Activated CD8-positive, alpha-beta memory T cell treated with anti-CD3 and anti-CD28 coated beads, Interleukin-2, amount 10 ng/mL, durations not matched to agents 7 days and 5 days (primary cell): ENCODE measurements at regions not wholly inside any gene's neighbourhood (a gene's known extent, or its start where the extent isn't known, plus 50 kb on each side); places are given as distances from the start of the nearest gene placed in this dataset.
A peak's percentile ranks its signal among the peaks of the same experiment; 100 is the strongest.
"Not testable (repeated sequence)": the region's sequence is repeated elsewhere in the genome, so short reads cannot be mapped to it uniquely, and the experiment has no call there.

ENCODE experiments used
- ATAC-seq: fragments of 150-1000 bp; cut with Tn5 transposase; one replicate; pipeline ENCODE4 v1.10.0; 2021; ENCODE audit warnings: moderate library complexity
- CTCF ChIA-PET: fragments of 350-600 bp; sonication (Branson Sonifier 250); formaldehyde crosslinking; loops from one replicate; lab custom pipeline; 2021; ENCODE audit warnings: antibody characterized with exemption; lab: Charles Lee
- DNase-seq: peaks from one replicate; pipeline ENCODE4 v3.0.0-alpha.2; 2020
- H3K27ac Mint-ChIP-seq: one replicate; pipeline ENCODE4 v1.8.0; 2021; ENCODE audit warnings: mild to moderate bottlenecking, mixed read lengths
- H3K27me3 Mint-ChIP-seq: one replicate; pipeline ENCODE4 v1.8.0; 2021; ENCODE audit warnings: mixed read lengths
- H3K36me3 Mint-ChIP-seq: one replicate; pipeline ENCODE4 v1.8.0; 2021; ENCODE audit warnings: mild to moderate bottlenecking, mixed read lengths
- H3K4me1 Mint-ChIP-seq: one replicate; pipeline ENCODE4 v1.8.0; 2021; ENCODE audit warnings: mixed read lengths
- H3K4me3 Mint-ChIP-seq: one replicate; pipeline ENCODE4 v1.8.0; 2021; ENCODE audit warnings: mild to moderate bottlenecking, moderate library complexity, mixed read lengths
- H3K9me3 Mint-ChIP-seq: one replicate; pipeline ENCODE4 v1.8.0; 2022; ENCODE audit warnings: low read depth, mixed read lengths

GRCh38 chr2:87658357-87658756 lies 89.5 kb upstream of the PLGLB2 start:
- CTCF ChIA-PET, H3K4me3 Mint-ChIP-seq, H3K4me1 Mint-ChIP-seq, H3K27ac Mint-ChIP-seq, DNase-seq, H3K9me3 Mint-ChIP-seq, H3K36me3 Mint-ChIP-seq, H3K27me3 Mint-ChIP-seq: not testable (repeated sequence)
- peak; percentile 49 for ATAC-seq

GRCh38 chr2:87658976-87659375 lies 88.9 kb upstream of the PLGLB2 start:
- peak; percentile 20 for ATAC-seq
- CTCF ChIA-PET, H3K27me3 Mint-ChIP-seq, DNase-seq, H3K9me3 Mint-ChIP-seq, H3K4me1 Mint-ChIP-seq, H3K36me3 Mint-ChIP-seq, H3K4me3 Mint-ChIP-seq, H3K27ac Mint-ChIP-seq: not testable (repeated sequence)

GRCh38 chr2:87660164-87660563 lies 87.7 kb upstream of the PLGLB2 start:
- H3K36me3 Mint-ChIP-seq, H3K27ac Mint-ChIP-seq, CTCF ChIA-PET, H3K27me3 Mint-ChIP-seq, H3K4me1 Mint-ChIP-seq, ATAC-seq, DNase-seq, H3K9me3 Mint-ChIP-seq, H3K4me3 Mint-ChIP-seq: not testable (repeated sequence)

GRCh38 chr2:87662316-87663290 lies 85.3 kb upstream of the PLGLB2 start:
- H3K4me1 Mint-ChIP-seq, H3K27me3 Mint-ChIP-seq, H3K27ac Mint-ChIP-seq, CTCF ChIA-PET, H3K9me3 Mint-ChIP-seq, H3K36me3 Mint-ChIP-seq, H3K4me3 Mint-ChIP-seq, ATAC-seq, DNase-seq: not testable (repeated sequence)

GRCh38 chr2:87663347-87663746 lies 84.5 kb upstream of the PLGLB2 start:
- H3K27ac Mint-ChIP-seq, CTCF ChIA-PET, ATAC-seq, H3K4me1 Mint-ChIP-seq, H3K4me3 Mint-ChIP-seq, H3K9me3 Mint-ChIP-seq, H3K27me3 Mint-ChIP-seq, H3K36me3 Mint-ChIP-seq, DNase-seq: not testable (repeated sequence)

GRCh38 chr2:87667027-87667426 lies 80.9 kb upstream of the PLGLB2 start:
- H3K4me1 Mint-ChIP-seq, DNase-seq, H3K27ac Mint-ChIP-seq, H3K4me3 Mint-ChIP-seq, CTCF ChIA-PET, H3K9me3 Mint-ChIP-seq, H3K36me3 Mint-ChIP-seq, ATAC-seq, H3K27me3 Mint-ChIP-seq: not testable (repeated sequence)

- H3K4me3 Mint-ChIP-seq, H3K27me3 Mint-ChIP-seq, H3K27ac Mint-ChIP-seq, ATAC-seq, H3K36me3 Mint-ChIP-seq, CTCF ChIA-PET, H3K4me1 Mint-ChIP-seq, DNase-seq, H3K9me3 Mint-ChIP-seq: not testable (repeated sequence)
Measured at GRCh38 chr2:87668361-87668760, 79.5 kb upstream of the PLGLB2 start.

GRCh38 chr2:87669633-87670231 lies 78.2 kb upstream of the PLGLB2 start:
- H3K4me1 Mint-ChIP-seq, H3K27ac Mint-ChIP-seq, H3K9me3 Mint-ChIP-seq, CTCF ChIA-PET, H3K4me3 Mint-ChIP-seq, H3K27me3 Mint-ChIP-seq, DNase-seq, ATAC-seq, H3K36me3 Mint-ChIP-seq: not testable (repeated sequence)

- H3K4me3 Mint-ChIP-seq, DNase-seq, ATAC-seq, H3K9me3 Mint-ChIP-seq, H3K27me3 Mint-ChIP-seq, H3K4me1 Mint-ChIP-seq, CTCF ChIA-PET, H3K36me3 Mint-ChIP-seq, H3K27ac Mint-ChIP-seq: not testable (repeated sequence)
Measured at GRCh38 chr2:87672404-87672803, 75.5 kb upstream of the PLGLB2 start.

GRCh38 chr2:87674729-87675128 lies 73.2 kb upstream of the PLGLB2 start:
- H3K27ac Mint-ChIP-seq, CTCF ChIA-PET, DNase-seq, H3K27me3 Mint-ChIP-seq, H3K4me1 Mint-ChIP-seq, H3K4me3 Mint-ChIP-seq, H3K9me3 Mint-ChIP-seq, ATAC-seq, H3K36me3 Mint-ChIP-seq: not testable (repeated sequence)

- H3K27ac Mint-ChIP-seq, H3K4me1 Mint-ChIP-seq, ATAC-seq, H3K36me3 Mint-ChIP-seq, H3K9me3 Mint-ChIP-seq, H3K27me3 Mint-ChIP-seq, H3K4me3 Mint-ChIP-seq, DNase-seq, CTCF ChIA-PET: not testable (repeated sequence)
Measured at GRCh38 chr2:87675487-87675886, 72.4 kb upstream of the PLGLB2 start.

- H3K36me3 Mint-ChIP-seq, H3K9me3 Mint-ChIP-seq, DNase-seq, H3K27ac Mint-ChIP-seq, CTCF ChIA-PET, H3K4me3 Mint-ChIP-seq, ATAC-seq, H3K27me3 Mint-ChIP-seq, H3K4me1 Mint-ChIP-seq: not testable (repeated sequence)
Measured at GRCh38 chr2:87677421-87677923, 70.4 kb upstream of the PLGLB2 start.

GRCh38 chr2:87678742-87679173 lies 69.1 kb upstream of the PLGLB2 start:
- ATAC-seq, H3K9me3 Mint-ChIP-seq, H3K36me3 Mint-ChIP-seq, H3K4me3 Mint-ChIP-seq, CTCF ChIA-PET, H3K27me3 Mint-ChIP-seq, H3K4me1 Mint-ChIP-seq, H3K27ac Mint-ChIP-seq, DNase-seq: not testable (repeated sequence)

- ATAC-seq, DNase-seq, CTCF ChIA-PET, H3K27me3 Mint-ChIP-seq, H3K4me1 Mint-ChIP-seq, H3K4me3 Mint-ChIP-seq, H3K27ac Mint-ChIP-seq, H3K36me3 Mint-ChIP-seq, H3K9me3 Mint-ChIP-seq: not testable (repeated sequence)
Measured at GRCh38 chr2:87679950-87680349, 67.9 kb upstream of the PLGLB2 start.
